ENCODE measurements at regions not wholly inside any gene's neighbourhood (a gene's known extent, or its start where the extent isn't known, plus 50 kb on each side); places are given as distances from the start of the nearest gene placed in this dataset.
A peak's percentile ranks its signal among the peaks of the same experiment; 100 is the strongest.

- Histone ChIP-seq H3K36me3 (ENCODE audit: control insufficient read depth, insufficient read depth, low read length) (no peaks in the 10 kb centered on the region), H3K27me3 (ENCODE audit: control insufficient read depth, insufficient read depth, low read length) (no peaks in the 10 kb centered on the region), H3K4me3 (ENCODE audit: low read depth, low read length) (no peak overlapping the region)
- DNase-seq (ENCODE audit: low read depth), result no peak
- no peak for TF ChIP-seq CTCF (IDR thresholded peaks at IDR 0.05; ENCODE audit: insufficient read depth, low read length, poor library complexity, severe bottlenecking)
These were observed 1102.6 kb upstream of the PIK3C3 start for GRCh38 chr18:40852406-40852805.

- H3K4me3 ChIP-seq (ENCODE audit: low read depth, low read length), result no peak overlapping the region
- no peaks in the 10 kb centered on the region for H3K36me3 ChIP-seq (ENCODE audit: control insufficient read depth, insufficient read depth, low read length)
- TF ChIP-seq CTCF (IDR thresholded peaks at IDR 0.05; ENCODE audit: insufficient read depth, low read length, poor library complexity, severe bottlenecking), result no peak
These were observed 1104.0 kb upstream of the PIK3C3 start for GRCh38 chr18:40851014-40851429.

GRCh38 chr18:40849886-40850285, 1105.1 kb upstream of the PIK3C3 start:
- no peak for TF ChIP-seq CTCF (IDR thresholded peaks at IDR 0.05; ENCODE audit: insufficient read depth, low read length, poor library complexity, severe bottlenecking)
- Histone ChIP-seq H3K36me3 (ENCODE audit: control insufficient read depth, insufficient read depth, low read length) (no peaks in the 10 kb centered on the region), H3K4me3 (ENCODE audit: low read depth, low read length) (no peak overlapping the region), H3K27me3 (ENCODE audit: control insufficient read depth, insufficient read depth, low read length) (no peaks in the 10 kb centered on the region)
- DNase-seq (ENCODE audit: low read depth), result no peak

More at GRCh38 chr18:40851014-40851429, 1104.0 kb upstream of the PIK3C3 start:
- H3K27me3 ChIP-seq (ENCODE audit: control insufficient read depth, insufficient read depth, low read length), result no peaks in the 10 kb centered on the region
- peak; percentile 31 for DNase-seq (ENCODE audit: low read depth)

GRCh38 chr18:40841467-40841866, 1113.6 kb upstream of the PIK3C3 start:
- no peak for TF ChIP-seq CTCF (IDR thresholded peaks at IDR 0.05; ENCODE audit: insufficient read depth, low read length, poor library complexity, severe bottlenecking)
- H3K36me3 ChIP-seq (ENCODE audit: control insufficient read depth, insufficient read depth, low read length), result no peaks in the 10 kb centered on the region
- no peaks in the 10 kb centered on the region for H3K27me3 ChIP-seq (ENCODE audit: control insufficient read depth, insufficient read depth, low read length)
- no peak overlapping the region for H3K4me3 ChIP-seq (ENCODE audit: low read depth, low read length)
- DNase-seq (ENCODE audit: low read depth), result no peak

- Histone ChIP-seq H3K36me3 (ENCODE audit: control insufficient read depth, insufficient read depth, low read length) (no peaks in the 10 kb centered on the region), H3K27me3 (ENCODE audit: control insufficient read depth, insufficient read depth, low read length) (no peaks in the 10 kb centered on the region), H3K4me3 (ENCODE audit: low read depth, low read length) (no peak overlapping the region)
- DNase-seq (ENCODE audit: low read depth), result no peak
- no peak for TF ChIP-seq CTCF (IDR thresholded peaks at IDR 0.05; ENCODE audit: insufficient read depth, low read length, poor library complexity, severe bottlenecking)
These were observed 1114.0 kb upstream of the PIK3C3 start for GRCh38 chr18:40841063-40841462.

GRCh38 chr18:40832362-40832761, 1122.7 kb upstream of the PIK3C3 start:
- Histone ChIP-seq H3K36me3 (ENCODE audit: control insufficient read depth, insufficient read depth, low read length) (no peaks in the 10 kb centered on the region), H3K27me3 (ENCODE audit: control insufficient read depth, insufficient read depth, low read length) (no peaks in the 10 kb centered on the region), H3K4me3 (ENCODE audit: low read depth, low read length) (no peak overlapping the region)
- TF ChIP-seq CTCF (IDR thresholded peaks at IDR 0.05; ENCODE audit: insufficient read depth, low read length, poor library complexity, severe bottlenecking), result no peak
- no peak for DNase-seq (ENCODE audit: low read depth)

All from kidney epithelial cell (primary cell).